GM23338 (cell line): ENCODE measurements at regions not wholly inside any gene's neighbourhood (a gene's known extent, or its start where the extent isn't known, plus 50 kb on each side); places are given as distances from the start of the nearest gene placed in this dataset.

Source experiments
- ATAC-seq: fragments of 200-7000 bp; cut with Tn5 transposase; 3 replicates; pipeline ENCODE4 v1.9.1; 2020
- DNase-seq: peaks from one replicate; pipeline ENCODE4 v3.0.0-alpha.2; 2015; ENCODE audit warnings: low spot score
- H2AFZ ChIP-seq: fragments of 200-600 bp; sonication (generic); 2 replicates; pipeline ENCODE4 v1.8.0; 2016; ENCODE audit warnings: antibody characterized with exemption, mild to moderate bottlenecking, moderate library complexity
- H3F3A ChIP-seq: fragments of 200-600 bp; sonication (generic); replicated peaks from 2 replicates; pipeline ENCODE4 v1.8.0; 2017; ENCODE audit warnings: antibody characterized with exemption, mixed run types, low read depth
- H3K27ac ChIP-seq: fragments of 200-600 bp; sonication (generic); 2 replicates; pipeline ENCODE4 v1.6.1; 2016; ENCODE audit warnings: low read depth
- H3K27me3 ChIP-seq: fragments of 200-600 bp; sonication (generic); 2 replicates; pipeline ENCODE4 v1.8.0; 2016; ENCODE audit warnings: mild to moderate bottlenecking, mixed run types, moderate library complexity; ENCODE audit not compliant: insufficient read depth
- H3K36me3 ChIP-seq: fragments of 200-600 bp; sonication (generic); 2 replicates; pipeline ENCODE4 v1.8.0; 2016; ENCODE audit warnings: mild to moderate bottlenecking; ENCODE audit not compliant: insufficient read depth
- H3K4me1 ChIP-seq: fragments of 200-600 bp; sonication (generic); 2 replicates; pipeline ENCODE4 v1.8.0; 2016; ENCODE audit warnings: mild to moderate bottlenecking, moderate library complexity; ENCODE audit not compliant: insufficient read depth
- H3K4me2 ChIP-seq: fragments of 200-600 bp; sonication (generic); 2 replicates; pipeline ENCODE4 v1.7.1; 2017; ENCODE audit warnings: mixed run types
- H3K4me3 ChIP-seq: fragments of 200-600 bp; sonication (generic); 2 replicates; pipeline ENCODE4 v1.6.1; 2016; ENCODE audit warnings: mixed run types
- H3K79me2 ChIP-seq: fragments of 200-600 bp; sonication (generic); replicated peaks from 2 replicates; pipeline ENCODE4 v1.8.0; 2017; ENCODE audit warnings: mild to moderate bottlenecking; ENCODE audit not compliant: insufficient read depth
- H3K9me2 ChIP-seq: fragments of 200-600 bp; sonication (generic); 2 replicates; pipeline ENCODE4 v1.8.0; 2017; ENCODE audit not compliant: insufficient read depth
- H4K20me1 ChIP-seq: fragments of 200-600 bp; sonication (generic); replicated peaks from 2 replicates; pipeline ENCODE4 v1.8.0; 2017; ENCODE audit warnings: mild to moderate bottlenecking; ENCODE audit not compliant: insufficient read depth
- H3K27ac Mint-ChIP-seq: 2 replicates; pipeline ENCODE4 v1.8.0; 2020; ENCODE audit warnings: inconsistent platforms, mild to moderate bottlenecking, moderate library complexity, mixed read lengths
- H3K27me3 Mint-ChIP-seq: 3 replicates; pipeline ENCODE4 v1.8.0; 2022; ENCODE audit warnings: low read depth, mild to moderate bottlenecking, moderate library complexity, mixed read lengths, inconsistent platforms; ENCODE audit not compliant: insufficient read depth, poor library complexity
- H3K36me3 Mint-ChIP-seq: 3 replicates; pipeline ENCODE4 v1.8.0; 2021; ENCODE audit warnings: low read depth, mild to moderate bottlenecking, inconsistent platforms, moderate library complexity, mixed read lengths
- H3K4me1 Mint-ChIP-seq: 3 replicates; pipeline ENCODE4 v1.8.0; 2020; ENCODE audit warnings: mild to moderate bottlenecking, inconsistent platforms, mixed read lengths
- H3K4me3 Mint-ChIP-seq: 3 replicates; pipeline ENCODE4 v1.8.0; 2021; ENCODE audit warnings: moderate library complexity, mild to moderate bottlenecking, inconsistent platforms, mixed read lengths
- H3K9me3 Mint-ChIP-seq: 3 replicates; pipeline ENCODE4 v1.8.0; 2020; ENCODE audit warnings: moderate library complexity, mild to moderate bottlenecking, inconsistent platforms, mixed read lengths
- CREB1 ChIP-seq: fragments of 250-450 bp; sonication (Bioruptor Pico); IDR thresholded peaks from 2 replicates; pipeline ENCODE4 v1.5.0; 2020; ENCODE audit warnings: low read depth, mild to moderate bottlenecking, moderate library complexity
- ETS1 ChIP-seq: IDR thresholded peaks from 2 replicates; pipeline ENCODE4 v1.6.1; 2016; ENCODE audit warnings: antibody characterized with exemption
- EZH2 ChIP-seq: fragments of 200-600 bp; sonication (generic); IDR thresholded peaks from one replicate; pipeline ENCODE4 v1.8.0; 2017; ENCODE audit warnings: antibody characterized with exemption, mild to moderate bottlenecking, low read depth; ENCODE audit not compliant: unreplicated experiment
- EZH2phosphoT487 ChIP-seq: fragments of 200-600 bp; sonication (generic); IDR thresholded peaks from one replicate; pipeline ENCODE4 v1.8.1; 2018; ENCODE audit warnings: antibody characterized with exemption; ENCODE audit not compliant: unreplicated experiment
- JUNB ChIP-seq: IDR thresholded peaks from one replicate; pipeline ENCODE4 v1.6.1; 2016; ENCODE audit warnings: antibody characterized with exemption; ENCODE audit not compliant: unreplicated experiment
- NANOG ChIP-seq: IDR thresholded peaks from 2 replicates; pipeline ENCODE4 v1.6.1; 2016; ENCODE audit warnings: antibody characterized with exemption, borderline replicate concordance
- POLR2AphosphoS5 ChIP-seq: IDR thresholded peaks from 2 replicates; pipeline ENCODE4 v1.6.1; 2016; ENCODE audit warnings: antibody characterized with exemption, low read depth
- REST ChIP-seq: IDR thresholded peaks from one replicate; pipeline ENCODE4 v1.6.1; 2018; ENCODE audit warnings: antibody characterized with exemption; ENCODE audit not compliant: unreplicated experiment
- STAT1 ChIP-seq: IDR thresholded peaks from one replicate; pipeline ENCODE4 v1.6.1; 2016; ENCODE audit warnings: antibody characterized with exemption; ENCODE audit not compliant: unreplicated experiment
- ZNF114 ChIP-seq: fragments of 250-450 bp; sonication (Bioruptor Pico); IDR thresholded peaks from 2 replicates; pipeline ENCODE4 v1.5.0; 2020; ENCODE audit warnings: mild to moderate bottlenecking, moderate library complexity
- ZNF331 ChIP-seq: fragments of 250-450 bp; sonication (Bioruptor Pico); IDR thresholded peaks from 2 replicates; pipeline ENCODE4 v1.5.0; 2020; ENCODE audit warnings: low read depth, mild to moderate bottlenecking, moderate library complexity
- TF ChIP-seq, protein P1 (sequence below), 2 experiments: fragments of 200-600 bp in 1 of 2; sonication (generic) in 1 of 2; conservative IDR thresholded peaks; 2 replicates each; pipeline versions ENCODE4 v1.5.1 to v1.6.1; 2016 to 2017; ENCODE audit warnings: antibody characterized with exemption in 2 of 2, low read depth in 2 of 2, mild to moderate bottlenecking in 2 of 2, moderate library complexity in 1 of 2
- TF ChIP-seq, protein P2 (sequence below): fragments of 250-450 bp; sonication (Bioruptor Pico); IDR thresholded peaks from 2 replicates; pipeline ENCODE4 v1.5.0; 2020; ENCODE audit warnings: mild to moderate bottlenecking, moderate library complexity

GRCh38 chr20:21808139-21808538 is 102.7 kb downstream of the PAX1 start:
- Mint-ChIP-seq H3K4me3 (no peak overlapping the region), H3K27me3 (peaks cover 7% of the 10 kb centered on the region), H3K27ac (no peak overlapping the region), H3K36me3 (no peaks in the 10 kb centered on the region; the same call in 2 of the 3 replicates), H3K4me1 (no peaks in the 10 kb centered on the region; the same call in 2 of the 3 replicates), H3K9me3 (no peaks in the 10 kb centered on the region; the same call in 2 of the 3 replicates)
- no peak for ATAC-seq
- TF ChIP-seq, protein P1, sequence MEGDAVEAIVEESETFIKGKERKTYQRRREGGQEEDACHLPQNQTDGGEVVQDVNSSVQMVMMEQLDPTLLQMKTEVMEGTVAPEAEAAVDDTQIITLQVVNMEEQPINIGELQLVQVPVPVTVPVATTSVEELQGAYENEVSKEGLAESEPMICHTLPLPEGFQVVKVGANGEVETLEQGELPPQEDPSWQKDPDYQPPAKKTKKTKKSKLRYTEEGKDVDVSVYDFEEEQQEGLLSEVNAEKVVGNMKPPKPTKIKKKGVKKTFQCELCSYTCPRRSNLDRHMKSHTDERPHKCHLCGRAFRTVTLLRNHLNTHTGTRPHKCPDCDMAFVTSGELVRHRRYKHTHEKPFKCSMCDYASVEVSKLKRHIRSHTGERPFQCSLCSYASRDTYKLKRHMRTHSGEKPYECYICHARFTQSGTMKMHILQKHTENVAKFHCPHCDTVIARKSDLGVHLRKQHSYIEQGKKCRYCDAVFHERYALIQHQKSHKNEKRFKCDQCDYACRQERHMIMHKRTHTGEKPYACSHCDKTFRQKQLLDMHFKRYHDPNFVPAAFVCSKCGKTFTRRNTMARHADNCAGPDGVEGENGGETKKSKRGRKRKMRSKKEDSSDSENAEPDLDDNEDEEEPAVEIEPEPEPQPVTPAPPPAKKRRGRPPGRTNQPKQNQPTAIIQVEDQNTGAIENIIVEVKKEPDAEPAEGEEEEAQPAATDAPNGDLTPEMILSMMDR (conservative IDR thresholded peaks at IDR 0.05; ENCODE audit: low read depth in 2 of 2), result no peak
- TF ChIP-seq POLR2AphosphoS5, result no peak
- no peak for TF ChIP-seq ZNF114
- TF ChIP-seq STAT1, result no peak
- TF ChIP-seq, protein P2, sequence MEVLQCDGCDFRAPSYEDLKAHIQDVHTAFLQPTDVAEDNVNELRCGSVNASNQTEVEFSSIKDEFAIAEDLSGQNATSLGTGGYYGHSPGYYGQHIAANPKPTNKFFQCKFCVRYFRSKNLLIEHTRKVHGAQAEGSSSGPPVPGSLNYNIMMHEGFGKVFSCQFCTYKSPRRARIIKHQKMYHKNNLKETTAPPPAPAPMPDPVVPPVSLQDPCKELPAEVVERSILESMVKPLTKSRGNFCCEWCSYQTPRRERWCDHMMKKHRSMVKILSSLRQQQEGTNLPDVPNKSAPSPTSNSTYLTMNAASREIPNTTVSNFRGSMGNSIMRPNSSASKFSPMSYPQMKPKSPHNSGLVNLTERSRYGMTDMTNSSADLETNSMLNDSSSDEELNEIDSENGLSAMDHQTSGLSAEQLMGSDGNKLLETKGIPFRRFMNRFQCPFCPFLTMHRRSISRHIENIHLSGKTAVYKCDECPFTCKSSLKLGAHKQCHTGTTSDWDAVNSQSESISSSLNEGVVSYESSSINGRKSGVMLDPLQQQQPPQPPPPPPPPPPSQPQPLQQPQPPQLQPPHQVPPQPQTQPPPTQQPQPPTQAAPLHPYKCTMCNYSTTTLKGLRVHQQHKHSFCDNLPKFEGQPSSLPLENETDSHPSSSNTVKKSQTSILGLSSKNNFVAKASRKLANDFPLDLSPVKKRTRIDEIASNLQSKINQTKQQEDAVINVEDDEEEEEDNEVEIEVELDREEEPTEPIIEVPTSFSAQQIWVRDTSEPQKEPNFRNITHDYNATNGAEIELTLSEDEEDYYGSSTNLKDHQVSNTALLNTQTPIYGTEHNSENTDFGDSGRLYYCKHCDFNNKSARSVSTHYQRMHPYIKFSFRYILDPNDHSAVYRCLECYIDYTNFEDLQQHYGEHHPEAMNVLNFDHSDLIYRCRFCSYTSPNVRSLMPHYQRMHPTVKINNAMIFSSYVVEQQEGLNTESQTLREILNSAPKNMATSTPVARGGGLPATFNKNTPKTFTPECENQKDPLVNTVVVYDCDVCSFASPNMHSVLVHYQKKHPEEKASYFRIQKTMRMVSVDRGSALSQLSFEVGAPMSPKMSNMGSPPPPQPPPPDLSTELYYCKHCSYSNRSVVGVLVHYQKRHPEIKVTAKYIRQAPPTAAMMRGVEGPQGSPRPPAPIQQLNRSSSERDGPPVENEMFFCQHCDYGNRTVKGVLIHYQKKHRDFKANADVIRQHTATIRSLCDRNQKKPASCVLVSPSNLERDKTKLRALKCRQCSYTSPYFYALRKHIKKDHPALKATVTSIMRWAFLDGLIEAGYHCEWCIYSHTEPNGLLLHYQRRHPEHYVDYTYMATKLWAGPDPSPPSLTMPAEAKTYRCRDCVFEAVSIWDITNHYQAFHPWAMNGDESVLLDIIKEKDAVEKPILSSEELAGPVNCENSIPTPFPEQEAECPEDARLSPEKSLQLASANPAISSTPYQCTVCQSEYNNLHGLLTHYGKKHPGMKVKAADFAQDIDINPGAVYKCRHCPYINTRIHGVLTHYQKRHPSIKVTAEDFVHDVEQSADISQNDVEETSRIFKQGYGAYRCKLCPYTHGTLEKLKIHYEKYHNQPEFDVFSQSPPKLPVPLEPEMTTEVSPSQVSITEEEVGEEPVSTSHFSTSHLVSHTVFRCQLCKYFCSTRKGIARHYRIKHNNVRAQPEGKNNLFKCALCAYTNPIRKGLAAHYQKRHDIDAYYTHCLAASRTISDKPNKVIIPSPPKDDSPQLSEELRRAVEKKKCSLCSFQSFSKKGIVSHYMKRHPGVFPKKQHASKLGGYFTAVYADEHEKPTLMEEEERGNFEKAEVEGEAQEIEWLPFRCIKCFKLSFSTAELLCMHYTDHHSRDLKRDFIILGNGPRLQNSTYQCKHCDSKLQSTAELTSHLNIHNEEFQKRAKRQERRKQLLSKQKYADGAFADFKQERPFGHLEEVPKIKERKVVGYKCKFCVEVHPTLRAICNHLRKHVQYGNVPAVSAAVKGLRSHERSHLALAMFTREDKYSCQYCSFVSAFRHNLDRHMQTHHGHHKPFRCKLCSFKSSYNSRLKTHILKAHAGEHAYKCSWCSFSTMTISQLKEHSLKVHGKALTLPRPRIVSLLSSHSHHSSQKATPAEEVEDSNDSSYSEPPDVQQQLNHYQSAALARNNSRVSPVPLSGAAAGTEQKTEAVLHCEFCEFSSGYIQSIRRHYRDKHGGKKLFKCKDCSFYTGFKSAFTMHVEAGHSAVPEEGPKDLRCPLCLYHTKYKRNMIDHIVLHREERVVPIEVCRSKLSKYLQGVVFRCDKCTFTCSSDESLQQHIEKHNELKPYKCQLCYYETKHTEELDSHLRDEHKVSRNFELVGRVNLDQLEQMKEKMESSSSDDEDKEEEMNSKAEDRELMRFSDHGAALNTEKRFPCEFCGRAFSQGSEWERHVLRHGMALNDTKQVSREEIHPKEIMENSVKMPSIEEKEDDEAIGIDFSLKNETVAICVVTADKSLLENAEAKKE (CRISPR knock-in tag), result no peak
- TF ChIP-seq ETS1, result no peak
- TF ChIP-seq REST, result no peak
- no peak for TF ChIP-seq CREB1 (CRISPR knock-in tag)
- TF ChIP-seq JUNB, result no peak
- TF ChIP-seq EZH2, result no peak
- TF ChIP-seq ZNF331, result no peak
- no peak for TF ChIP-seq NANOG
- TF ChIP-seq EZH2phosphoT487, result no peak
- Histone ChIP-seq H2AFZ (no peak overlapping the region), H3K27ac (no peak overlapping the region), H3K9me2 (peaks cover 14% of the 10 kb centered on the region; the same call in 1 of the 2 replicates), H3K27me3 (no peaks in the 10 kb centered on the region; the same call in 1 of the 2 replicates), H4K20me1 (no peaks in the 10 kb centered on the region), H3K36me3 (no peaks in the 10 kb centered on the region), H3K79me2 (no peaks in the 10 kb centered on the region), H3K4me2 (no peak overlapping the region), H3F3A (no peaks in the 10 kb centered on the region), H3K4me1 (no peaks in the 10 kb centered on the region), H3K4me3 (no peak overlapping the region)
- no peak for DNase-seq
